Neural cell (in vitro differentiated cells): ENCODE measurements at regions not wholly inside any gene's neighbourhood (a gene's known extent, or its start where the extent isn't known, plus 50 kb on each side); places are given as distances from the start of the nearest gene placed in this dataset.

Experiments
- H2AFZ ChIP-seq: fragments of 200-600, 300-800 bp; sonication (generic), shearing (Covaris generic); 2 replicates; pipeline ENCODE4 v1.6.0; 2014; ENCODE audit warnings: low read depth, mild to moderate bottlenecking, antibody characterized with exemption, low read length, moderate library complexity
- H3F3A ChIP-seq: fragments of 200-600 bp; shearing (Covaris generic); 2 replicates; pipeline ENCODE4 v1.6.1; 2016; ENCODE audit warnings: mild to moderate bottlenecking, moderate library complexity, mixed read lengths, antibody characterized with exemption, low read length; ENCODE audit not compliant: insufficient read depth, poor library complexity, severe bottlenecking
- H3K27ac ChIP-seq: fragments of 200-600, 300-800 bp; sonication (generic), shearing (Covaris generic); 2 replicates; pipeline ENCODE4 v1.5.1; 2014; ENCODE audit warnings: mild to moderate bottlenecking, low read length, moderate library complexity
- H3K27me3 ChIP-seq: fragments of 300-800, 200-600 bp; sonication (generic), shearing (Covaris generic); 2 replicates; pipeline ENCODE4 v1.6.0; 2014; ENCODE audit warnings: mild to moderate bottlenecking, low read depth, low read length, moderate library complexity; ENCODE audit not compliant: insufficient read depth
- H3K36me3 ChIP-seq: fragments of 300-800, 200-600 bp; sonication (generic), shearing (Covaris generic); 2 replicates; pipeline ENCODE4 v1.5.1; 2014; ENCODE audit warnings: mild to moderate bottlenecking, antibody characterized with exemption, low read length, moderate library complexity; ENCODE audit not compliant: insufficient read depth
- H3K4me2 ChIP-seq: fragments of 300-800, 200-600 bp; sonication (generic), shearing (Covaris generic); 2 replicates; pipeline ENCODE4 v1.6.0; 2014; ENCODE audit warnings: mild to moderate bottlenecking, low read length
- H3K4me3 ChIP-seq: fragments of 300-800, 200-600 bp; sonication (generic), shearing (Covaris generic); 2 replicates; pipeline ENCODE4 v1.5.1; 2014; ENCODE audit warnings: mild to moderate bottlenecking, low read length, moderate library complexity
- H3K79me2 ChIP-seq: fragments of 200-600 bp; shearing (Covaris generic); replicated peaks from 2 replicates; pipeline ENCODE4 v1.6.0; 2014; ENCODE audit warnings: mild to moderate bottlenecking, low read length, moderate library complexity; ENCODE audit not compliant: insufficient read depth
- H3K9ac ChIP-seq: fragments of 300-800, 200-600 bp; sonication (generic), shearing (Covaris generic); 2 replicates; pipeline ENCODE4 v1.6.1; 2016; ENCODE audit warnings: mild to moderate bottlenecking, low read length, mixed read lengths
- H3K9me2 ChIP-seq: fragments of 200-600 bp; shearing (Covaris generic); 2 replicates; pipeline ENCODE4 v1.6.1; 2016; ENCODE audit warnings: mild to moderate bottlenecking, low read length, mixed read lengths; ENCODE audit not compliant: insufficient read depth
- H3K9me3 ChIP-seq: fragments of 200-600, 300-800 bp; sonication (generic), shearing (Covaris generic); 2 replicates; pipeline ENCODE4 v1.6.1; 2016; ENCODE audit warnings: mild to moderate bottlenecking, mixed run types, low read length, moderate library complexity, mixed read lengths
- H4K20me1 ChIP-seq: fragments of 200-600 bp; shearing (Covaris generic); 2 replicates; pipeline ENCODE4 v1.6.1; 2016; ENCODE audit warnings: mild to moderate bottlenecking, mixed run types; ENCODE audit not compliant: insufficient read depth
- CTCF ChIP-seq: fragments of 450-650 bp; IDR thresholded peaks from 2 replicates; pipeline ENCODE4 v1.5.1; 2014; ENCODE audit warnings: antibody characterized with exemption, mild to moderate bottlenecking, moderate library complexity; ENCODE audit not compliant: poor library complexity, severe bottlenecking
- EP300 ChIP-seq: fragments of 450-650 bp; conservative IDR thresholded peaks from 2 replicates; pipeline ENCODE4 v1.6.1; 2014; ENCODE audit warnings: antibody characterized with exemption, mild to moderate bottlenecking, moderate library complexity; ENCODE audit not compliant: poor library complexity, severe bottlenecking
- EZH2 ChIP-seq: fragments of 200-600, 300-800 bp; shearing (Covaris generic), sonication (generic); IDR thresholded peaks from 2 replicates; pipeline ENCODE4 v1.6.1; 2014; ENCODE audit warnings: antibody characterized with exemption, low read length, borderline replicate concordance, mild to moderate bottlenecking; ENCODE audit not compliant: insufficient read depth, poor library complexity, severe bottlenecking
- MXI1 ChIP-seq: fragments of 450-650 bp; conservative IDR thresholded peaks from 2 replicates; pipeline ENCODE4 v1.6.1; 2014; ENCODE audit warnings: antibody characterized with exemption, mild to moderate bottlenecking; ENCODE audit not compliant: poor library complexity, severe bottlenecking
- POLR2AphosphoS5 ChIP-seq: IDR thresholded peaks from 2 replicates; pipeline ENCODE4 v1.6.1; 2012
- RAD21 ChIP-seq: fragments of 450-650 bp; conservative IDR thresholded peaks from 2 replicates; pipeline ENCODE4 v1.6.1; 2014; ENCODE audit warnings: antibody characterized with exemption, mild to moderate bottlenecking, moderate library complexity
- SMC3 ChIP-seq: fragments of 450-650 bp; conservative IDR thresholded peaks from 2 replicates; pipeline ENCODE4 v1.6.1; 2014; ENCODE audit warnings: antibody characterized with exemption, mild to moderate bottlenecking, moderate library complexity; ENCODE audit not compliant: poor library complexity
- TF ChIP-seq, protein P1 (sequence below): IDR thresholded peaks from 2 replicates; pipeline ENCODE4 v1.6.1; 2012; ENCODE audit warnings: borderline replicate concordance

DNA sequence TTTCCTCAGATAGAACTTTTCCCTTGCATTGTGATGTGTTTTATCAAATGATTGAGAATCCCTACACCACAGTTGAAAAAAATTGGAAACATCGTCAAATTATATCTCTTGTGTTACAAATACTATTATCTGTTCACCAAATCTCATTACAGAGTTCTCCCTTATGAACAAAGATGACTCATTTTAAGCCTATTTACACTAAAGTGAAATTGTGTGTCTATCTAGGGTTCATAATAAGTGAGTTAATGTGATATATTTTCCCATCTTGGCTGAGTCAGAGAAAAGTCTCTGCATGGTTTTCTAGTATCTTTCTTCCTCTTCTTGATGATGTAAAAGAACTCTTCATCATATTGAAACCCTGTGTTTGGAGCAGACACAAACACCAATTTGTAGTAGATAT, 1263.3 kb upstream of the EYS start:
- no peak overlapping the region for H3K9ac ChIP-seq
- no peak overlapping the region for H3K4me2 ChIP-seq
- no peaks in the 10 kb centered on the region for H4K20me1 ChIP-seq
- H3K9me2 ChIP-seq, result no peaks in the 10 kb centered on the region
- H3K36me3 ChIP-seq, result no peaks in the 10 kb centered on the region
- H3F3A ChIP-seq, result no peaks in the 10 kb centered on the region
- no peaks in the 10 kb centered on the region for H3K27me3 ChIP-seq
- H3K9me3 ChIP-seq, result no peaks in the 10 kb centered on the region
- H3K79me2 ChIP-seq, result no peaks in the 10 kb centered on the region
- H3K4me3 ChIP-seq, result no peak overlapping the region
- TF ChIP-seq SMC3 (no peak), CTCF (no peak), RAD21 (no peak), EZH2 (no peak), EP300 (no peak), MXI1 (no peak)
- H2AFZ ChIP-seq, result no peak overlapping the region
- H3K27ac ChIP-seq, result no peak overlapping the region

DNA sequence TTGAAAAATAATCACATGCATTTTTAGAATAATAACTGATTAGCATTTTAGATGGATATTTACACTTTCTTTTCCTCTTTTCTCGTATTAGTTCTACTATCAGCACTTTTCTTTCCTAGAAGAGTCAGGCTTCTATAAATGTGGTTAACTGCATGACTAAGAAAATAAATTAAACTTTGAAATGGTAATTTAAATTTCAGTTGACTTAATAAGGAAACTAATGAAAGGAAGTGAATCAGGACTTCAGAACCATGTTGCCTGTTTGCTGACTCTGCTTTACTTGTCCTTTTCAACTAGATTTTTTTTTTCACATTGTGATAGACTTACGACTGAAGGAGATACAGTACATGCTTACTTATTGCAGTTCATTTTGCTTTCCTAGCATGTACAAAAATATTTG, 1258.2 kb upstream of the EYS start:
- no peak overlapping the region for H3K9ac ChIP-seq
- TF ChIP-seq MXI1 (no peak), RAD21 (no peak), EZH2 (no peak), EP300 (no peak)
- H3K36me3 ChIP-seq, result no peaks in the 10 kb centered on the region
- no peak overlapping the region for H3K4me2 ChIP-seq
- no peak overlapping the region for H3K27ac ChIP-seq
- H3K9me3 ChIP-seq, result no peaks in the 10 kb centered on the region
- no peaks in the 10 kb centered on the region for H4K20me1 ChIP-seq
- H3F3A ChIP-seq, result no peaks in the 10 kb centered on the region
- no peak overlapping the region for H3K4me3 ChIP-seq
- no peaks in the 10 kb centered on the region for H3K79me2 ChIP-seq
- no peaks in the 10 kb centered on the region for H3K27me3 ChIP-seq
- H3K9me2 ChIP-seq, result no peaks in the 10 kb centered on the region
- no peak overlapping the region for H2AFZ ChIP-seq

- Histone ChIP-seq H3K27ac (no peak overlapping the region), H3K9ac (no peak overlapping the region), H2AFZ (no peak overlapping the region), H3K9me2 (no peaks in the 10 kb centered on the region), H3K4me3 (no peak overlapping the region), H3K79me2 (no peaks in the 10 kb centered on the region), H3K9me3 (no peaks in the 10 kb centered on the region), H3K36me3 (no peaks in the 10 kb centered on the region), H4K20me1 (no peaks in the 10 kb centered on the region), H3K27me3 (no peaks in the 10 kb centered on the region), H3F3A (no peaks in the 10 kb centered on the region), H3K4me2 (no peak overlapping the region)
- TF ChIP-seq, protein P1, sequence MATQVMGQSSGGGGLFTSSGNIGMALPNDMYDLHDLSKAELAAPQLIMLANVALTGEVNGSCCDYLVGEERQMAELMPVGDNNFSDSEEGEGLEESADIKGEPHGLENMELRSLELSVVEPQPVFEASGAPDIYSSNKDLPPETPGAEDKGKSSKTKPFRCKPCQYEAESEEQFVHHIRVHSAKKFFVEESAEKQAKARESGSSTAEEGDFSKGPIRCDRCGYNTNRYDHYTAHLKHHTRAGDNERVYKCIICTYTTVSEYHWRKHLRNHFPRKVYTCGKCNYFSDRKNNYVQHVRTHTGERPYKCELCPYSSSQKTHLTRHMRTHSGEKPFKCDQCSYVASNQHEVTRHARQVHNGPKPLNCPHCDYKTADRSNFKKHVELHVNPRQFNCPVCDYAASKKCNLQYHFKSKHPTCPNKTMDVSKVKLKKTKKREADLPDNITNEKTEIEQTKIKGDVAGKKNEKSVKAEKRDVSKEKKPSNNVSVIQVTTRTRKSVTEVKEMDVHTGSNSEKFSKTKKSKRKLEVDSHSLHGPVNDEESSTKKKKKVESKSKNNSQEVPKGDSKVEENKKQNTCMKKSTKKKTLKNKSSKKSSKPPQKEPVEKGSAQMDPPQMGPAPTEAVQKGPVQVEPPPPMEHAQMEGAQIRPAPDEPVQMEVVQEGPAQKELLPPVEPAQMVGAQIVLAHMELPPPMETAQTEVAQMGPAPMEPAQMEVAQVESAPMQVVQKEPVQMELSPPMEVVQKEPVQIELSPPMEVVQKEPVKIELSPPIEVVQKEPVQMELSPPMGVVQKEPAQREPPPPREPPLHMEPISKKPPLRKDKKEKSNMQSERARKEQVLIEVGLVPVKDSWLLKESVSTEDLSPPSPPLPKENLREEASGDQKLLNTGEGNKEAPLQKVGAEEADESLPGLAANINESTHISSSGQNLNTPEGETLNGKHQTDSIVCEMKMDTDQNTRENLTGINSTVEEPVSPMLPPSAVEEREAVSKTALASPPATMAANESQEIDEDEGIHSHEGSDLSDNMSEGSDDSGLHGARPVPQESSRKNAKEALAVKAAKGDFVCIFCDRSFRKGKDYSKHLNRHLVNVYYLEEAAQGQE, result no peak
- TF ChIP-seq POLR2AphosphoS5, result no peak
- no peak for TF ChIP-seq MXI1
- no peak for TF ChIP-seq CTCF
- TF ChIP-seq EP300, result no peak
These were observed 1257.2 kb upstream of the EYS start for GRCh38 chr6:66964216-66964615.
